Natural killer cell (primary cell): ENCODE measurements at regions not wholly inside any gene's neighbourhood (a gene's known extent, or its start where the extent isn't known, plus 50 kb on each side); places are given as distances from the start of the nearest gene placed in this dataset.

Experiments
- ATAC-seq, 3 donors: fragments of 150-1000 bp in 2 of 3; fragments of 200-7000 bp in 1 of 3; cut with Tn5 transposase; 1 replicate in 1 of 3; 2 replicates in 2 of 3; pipeline ENCODE4 v1.10.0; 2021; ENCODE audit warnings: mild to moderate bottlenecking in 2 of 3, moderate library complexity in 2 of 3
- DNase-seq, 2 donors: peaks; one replicate each; pipeline versions ENCODE4 v3.0.0 to v3.0.0-alpha.2; 2013 to 2021; ENCODE audit warnings: mixed read lengths in 1 of 2
- H3K27ac ChIP-seq: one replicate; pipeline ENCODE4 v1.5.1; 2013; ENCODE audit warnings: mild to moderate bottlenecking, low read length
- H3K27me3 ChIP-seq: one replicate; pipeline ENCODE4 v1.6.1; 2013; ENCODE audit warnings: low read length; ENCODE audit not compliant: control insufficient read depth, insufficient read depth
- H3K36me3 ChIP-seq: one replicate; pipeline ENCODE4 v1.6.1; 2013; ENCODE audit warnings: low read length; ENCODE audit not compliant: control insufficient read depth, insufficient read depth
- H3K4me1 ChIP-seq: one replicate; pipeline ENCODE4 v1.6.1; 2013; ENCODE audit warnings: low read length; ENCODE audit not compliant: control insufficient read depth, insufficient read depth
- H3K4me3 ChIP-seq: one replicate; pipeline ENCODE4 v1.5.1; 2013; ENCODE audit warnings: low read length
- H3K9me3 ChIP-seq: one replicate; pipeline ENCODE4 v1.6.1; 2013; ENCODE audit warnings: low read length; ENCODE audit not compliant: control insufficient read depth, insufficient read depth
- H3K27ac Mint-ChIP-seq, 2 donors: one replicate each; pipeline ENCODE4 v1.8.0; 2022; ENCODE audit warnings: mild to moderate bottlenecking in 2 of 2, mixed read lengths in 2 of 2, moderate library complexity in 1 of 2
- H3K27me3 Mint-ChIP-seq, 2 donors: one replicate each; pipeline ENCODE4 v1.8.0; 2022; ENCODE audit warnings: low read depth in 2 of 2, mixed read lengths in 2 of 2
- H3K36me3 Mint-ChIP-seq: one replicate; pipeline ENCODE4 v1.8.0; 2022; ENCODE audit warnings: mixed read lengths
- H3K4me1 Mint-ChIP-seq, 2 donors: one replicate each; pipeline ENCODE4 v1.8.0; 2022; ENCODE audit warnings: mixed read lengths in 2 of 2
- H3K4me3 Mint-ChIP-seq: one replicate; pipeline ENCODE4 v1.8.0; 2022; ENCODE audit warnings: mild to moderate bottlenecking, moderate library complexity, mixed read lengths
- H3K9me3 Mint-ChIP-seq, 2 donors: one replicate each; pipeline ENCODE4 v1.8.0; 2022; ENCODE audit warnings: mixed read lengths in 2 of 2
- CTCF ChIP-seq: fragments of 200-600 bp; IDR thresholded peaks from one replicate; pipeline ENCODE4 v1.8.0; 2022; ENCODE audit warnings: antibody characterized with exemption
- WGBS: methylation state at CpG from one replicate; pipeline ENCODE4 v1.1.7; 2013; ENCODE audit warnings: missing lambda C conversion rate; ENCODE audit not compliant: insufficient coverage; 5-methylcytosine and 5-hydroxymethylcytosine counted together
- intact Hi-C: fragments of 100-400 bp; cut with micrococcal nuclease; formaldehyde crosslinking; loops from one replicate; pipeline ENCODE4 v1.14.2; 2022

- H3K36me3 Mint-ChIP-seq = no peaks in the 10 kb centered on the region
- no peaks in the 10 kb centered on the region for H3K36me3 ChIP-seq
- WGBS = 84% methylated on average over 5 of the region's 5 CpGs
- intact Hi-C loops = no loop called here
- H3K27ac Mint-ChIP-seq = no peak overlapping the region
- H3K4me1 ChIP-seq = no peaks in the 10 kb centered on the region
- H3K9me3 ChIP-seq = no peaks in the 10 kb centered on the region
- ATAC-seq (no peak), DNase-seq (no peak)
- H3K27me3 Mint-ChIP-seq = peaks cover 2 to 7% of the 10 kb centered on the region in 2 donors
- H3K4me3 Mint-ChIP-seq = no peak overlapping the region
- H3K27ac ChIP-seq = no peak overlapping the region
- no peak overlapping the region for H3K4me3 ChIP-seq
- no peak for TF ChIP-seq CTCF
- no peaks in the 10 kb centered on the region for H3K27me3 ChIP-seq
- no peaks in the 10 kb centered on the region for H3K4me1 Mint-ChIP-seq
- no peaks in the 10 kb centered on the region for H3K9me3 Mint-ChIP-seq
These were observed 55.5 kb downstream of the DRD1 start for GRCh38 chr5:175388531-175388930.

GRCh38 chr5:175387144-175387543 is 56.8 kb downstream of the DRD1 start:
- H3K4me1 ChIP-seq = no peaks in the 10 kb centered on the region
- Mint-ChIP-seq H3K27ac (no peak overlapping the region), H3K4me1 (no peaks in the 10 kb centered on the region), H3K27me3 (peaks cover 5 to 21% of the 10 kb centered on the region in 2 donors), H3K36me3 (no peaks in the 10 kb centered on the region), H3K9me3 (no peaks in the 10 kb centered on the region), H3K4me3 (no peak overlapping the region)
- no peaks in the 10 kb centered on the region for H3K36me3 ChIP-seq
- H3K9me3 ChIP-seq = no peaks in the 10 kb centered on the region
- H3K27ac ChIP-seq = no peak overlapping the region
- intact Hi-C loops = no loop called here
- TF ChIP-seq CTCF = no peak
- peaks cover 3% of the 10 kb centered on the region for H3K27me3 ChIP-seq
- no peak for ATAC-seq
- H3K4me3 ChIP-seq = no peak overlapping the region
- 77% methylated on average over 2 of the region's 2 CpGs for WGBS
- DNase-seq = no peak

- Mint-ChIP-seq H3K36me3 (no peaks in the 10 kb centered on the region), H3K9me3 (no peaks in the 10 kb centered on the region), H3K4me1 (no peaks in the 10 kb centered on the region), H3K27me3 (peaks cover 5 to 21% of the 10 kb centered on the region in 2 donors), H3K4me3 (no peak overlapping the region), H3K27ac (no peak overlapping the region)
- Histone ChIP-seq H3K27me3 (peaks cover 3% of the 10 kb centered on the region), H3K4me1 (no peaks in the 10 kb centered on the region), H3K36me3 (no peaks in the 10 kb centered on the region), H3K27ac (no peak overlapping the region), H3K4me3 (no peak overlapping the region), H3K9me3 (no peaks in the 10 kb centered on the region)
- no peak for TF ChIP-seq CTCF
- 89% methylated on average over 2 of the region's 2 CpGs for WGBS
- intact Hi-C loops = no loop called here
- ATAC-seq (no peak), DNase-seq (no peak)
These were observed 57.5 kb downstream of the DRD1 start for GRCh38 chr5:175386526-175386925.

GRCh38 chr5:175385691-175386362 is 58.2 kb downstream of the DRD1 start:
- no peak for TF ChIP-seq CTCF
- no peak overlapping the region for H3K27ac Mint-ChIP-seq
- no peak overlapping the region for H3K4me3 Mint-ChIP-seq
- Histone ChIP-seq H3K9me3 (no peaks in the 10 kb centered on the region), H3K27me3 (peaks cover 3% of the 10 kb centered on the region), H3K27ac (no peak overlapping the region), H3K4me3 (no peak overlapping the region), H3K36me3 (no peaks in the 10 kb centered on the region), H3K4me1 (no peaks in the 10 kb centered on the region)
- H3K27me3 Mint-ChIP-seq = peaks cover 5 to 21% of the 10 kb centered on the region in 2 donors
- intact Hi-C loops = no loop called here
- ATAC-seq = no peak
- H3K4me1 Mint-ChIP-seq = no peaks in the 10 kb centered on the region
- H3K9me3 Mint-ChIP-seq = no peaks in the 10 kb centered on the region
- no peak for DNase-seq
- WGBS = 92% methylated on average over 4 of the region's 9 CpGs
- no peaks in the 10 kb centered on the region for H3K36me3 Mint-ChIP-seq
